GM21528 (cell line): ENCODE measurements at regions not wholly inside any gene's neighbourhood (a gene's known extent, or its start where the extent isn't known, plus 50 kb on each side); places are given as distances from the start of the nearest gene placed in this dataset.
"Not testable (repeated sequence)": the region's sequence is repeated elsewhere in the genome, so short reads cannot be mapped to it uniquely, and the experiment has no call there.

Source experiments
- ATAC-seq: cut with Tn5 transposase; IDR thresholded peaks from one replicate; pipeline ENCODE4 v1.9.1; 2021; ENCODE audit warnings: mild to moderate bottlenecking, moderate library complexity; ENCODE audit not compliant: unreplicated experiment, low FRiP score

DNA sequence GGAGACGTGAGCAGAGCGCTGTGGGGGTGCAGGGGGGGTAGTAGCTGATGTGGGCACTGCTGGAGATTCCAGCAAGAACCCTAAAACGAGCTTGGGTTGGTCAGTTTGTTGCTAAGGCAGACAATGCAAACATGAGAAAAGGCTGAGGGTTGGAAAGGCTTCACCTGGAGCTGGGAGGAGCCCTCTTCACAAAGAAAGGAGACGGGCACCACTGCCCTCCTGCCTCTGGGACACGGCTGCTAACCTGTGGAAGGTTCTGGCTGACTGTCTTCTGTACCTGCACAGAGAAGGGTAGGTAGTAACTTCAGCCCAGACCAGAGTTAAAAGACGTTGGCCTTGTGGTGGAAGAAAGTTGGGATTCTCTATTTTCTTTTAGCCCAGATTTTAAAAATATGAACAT, 108.7 kb downstream of the SUCLA2 start:
- no peak for ATAC-seq

DNA sequence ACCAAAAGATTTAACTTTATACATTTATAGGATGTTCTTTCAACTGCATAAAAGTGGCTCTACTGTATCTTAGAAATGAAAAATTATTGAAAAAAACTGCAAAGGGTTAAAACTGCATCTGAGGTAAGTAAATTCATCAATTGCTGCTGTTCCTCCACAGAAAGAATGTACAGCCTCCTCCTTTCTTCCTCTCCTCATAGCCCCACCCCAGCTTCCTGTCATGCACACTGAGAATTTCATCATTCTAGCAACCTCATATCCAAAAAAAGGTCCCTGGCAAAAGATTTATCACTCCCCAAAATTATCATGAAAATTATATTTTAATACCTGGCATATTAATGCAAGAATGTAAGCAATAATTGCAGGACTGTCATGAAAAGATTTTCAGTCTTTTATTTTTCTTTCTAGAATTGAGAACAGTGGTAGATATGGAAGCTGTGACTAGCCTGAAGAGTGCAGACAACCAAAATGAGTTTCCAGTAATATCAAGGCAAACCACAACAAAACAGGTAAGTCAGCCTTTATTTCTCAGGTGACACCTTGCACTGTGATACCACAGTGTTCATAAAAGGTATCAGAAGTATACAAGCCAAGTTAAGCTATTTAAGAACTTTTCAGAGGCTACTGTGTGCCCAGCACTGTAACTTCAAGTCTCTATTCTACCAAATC, 110.8 kb downstream of the SUCLA2 start:
- ATAC-seq: no peak

GRCh38 chr13:47886314-47886713, 114.8 kb downstream of the SUCLA2 start:
- no peak for ATAC-seq

DNA sequence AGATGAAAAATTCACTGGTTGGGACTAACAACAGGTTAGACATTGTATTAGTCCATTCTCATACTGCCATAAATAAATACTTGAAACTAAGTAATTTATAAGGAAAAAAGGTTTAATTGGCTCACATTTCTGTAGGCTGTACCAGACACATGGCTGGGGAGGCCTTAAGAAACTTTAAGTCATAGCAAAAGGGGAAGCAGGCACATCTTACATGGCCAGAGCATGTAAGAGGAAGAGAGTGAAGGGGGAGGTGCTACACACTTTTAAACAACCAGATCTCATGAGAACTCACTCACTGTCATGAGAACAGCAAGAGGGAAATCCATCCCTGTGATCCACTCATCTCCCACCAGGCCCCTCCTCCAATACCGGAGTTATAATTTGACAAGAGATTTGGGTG, 125.9 kb downstream of the SUCLA2 start:
- ATAC-seq: no peak

DNA sequence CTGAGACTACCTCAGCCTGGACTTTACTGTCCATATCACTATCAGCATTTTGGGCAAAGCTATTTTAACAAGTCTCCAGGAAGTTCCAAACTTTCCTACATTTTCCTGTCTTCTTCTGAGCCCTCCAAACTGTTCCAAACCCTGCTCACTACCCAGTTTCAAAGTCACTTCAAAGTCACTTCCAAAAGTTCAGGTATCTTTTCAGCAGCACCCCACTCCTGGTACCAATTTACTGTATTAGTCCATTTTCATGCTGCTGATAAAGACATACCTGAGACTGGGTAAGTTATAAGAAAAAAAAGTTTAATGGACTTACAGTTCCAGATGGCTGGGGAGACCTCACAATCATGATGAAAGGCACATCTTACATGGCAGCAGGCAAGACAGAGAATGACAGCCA, 127.1 kb downstream of the SUCLA2 start:
- ATAC-seq: not testable (repeated sequence)

DNA sequence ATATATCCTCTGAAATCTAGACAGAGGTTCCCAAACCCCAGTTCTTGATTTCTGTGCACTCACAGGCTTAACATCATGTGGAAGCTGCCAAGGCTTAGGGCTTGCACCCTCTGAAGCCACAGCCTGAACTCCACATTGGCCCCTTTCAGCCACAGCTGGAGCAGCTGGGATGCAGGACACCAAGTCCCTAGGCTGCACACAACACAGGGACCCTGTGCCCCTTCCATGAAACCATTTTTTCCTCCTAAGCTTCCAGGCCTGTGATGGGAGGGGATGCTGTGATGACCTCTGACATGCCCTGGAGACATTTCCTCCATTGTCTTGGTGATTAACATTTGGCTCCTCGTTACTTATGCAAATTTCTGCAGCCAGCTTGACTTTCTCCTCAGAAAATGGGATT, 127.8 kb downstream of the SUCLA2 start:
- not testable (repeated sequence) for ATAC-seq

GRCh38 chr13:47869776-47870175, 131.3 kb downstream of the SUCLA2 start:
- no peak for ATAC-seq

DNA sequence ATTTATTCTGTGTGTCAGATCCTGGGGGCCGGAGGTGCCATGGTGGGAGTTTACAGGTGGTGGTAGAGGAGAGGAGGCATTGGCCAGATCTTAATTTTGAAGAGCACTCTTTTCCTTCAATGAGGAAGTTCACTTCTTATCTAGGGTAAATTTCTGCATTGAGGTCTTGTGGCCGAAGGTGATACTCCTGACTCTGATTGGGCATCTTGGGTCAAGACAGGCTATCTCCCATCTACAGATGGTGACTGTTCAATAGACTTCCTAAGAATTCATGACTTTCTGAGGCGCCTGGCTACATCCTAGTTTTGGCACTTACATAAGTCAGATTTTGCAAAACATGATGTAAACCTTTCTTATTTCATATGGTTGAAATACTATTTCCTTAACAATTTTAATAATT, 135.2 kb downstream of the SUCLA2 start:
- no peak for ATAC-seq

GRCh38 chr13:47862841-47863240, 138.2 kb downstream of the SUCLA2 start:
- ATAC-seq: no peak

DNA sequence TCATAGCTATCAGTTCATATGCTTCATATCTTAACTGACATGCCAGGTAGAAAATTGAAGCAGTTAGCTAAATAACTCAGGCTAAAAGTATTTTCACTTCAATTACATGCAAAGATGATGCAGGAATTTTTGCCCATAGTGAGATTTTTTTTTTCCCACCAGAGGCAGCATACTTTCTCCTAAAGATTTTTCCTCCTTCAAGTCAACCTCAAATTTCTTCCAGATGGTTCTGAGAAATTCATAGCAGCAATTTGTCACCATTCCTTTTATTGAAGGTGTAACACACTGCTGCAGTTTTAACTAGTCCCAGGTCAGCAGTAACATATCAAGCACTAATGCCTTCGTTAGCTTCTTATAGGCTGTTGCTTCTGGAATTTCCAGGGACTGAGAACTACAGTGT, 141.9 kb downstream of the SUCLA2 start:
- ATAC-seq: no peak

- ATAC-seq: no peak
Observed at GRCh38 chr13:47858042-47859025, 142.7 kb downstream of the SUCLA2 start.

DNA sequence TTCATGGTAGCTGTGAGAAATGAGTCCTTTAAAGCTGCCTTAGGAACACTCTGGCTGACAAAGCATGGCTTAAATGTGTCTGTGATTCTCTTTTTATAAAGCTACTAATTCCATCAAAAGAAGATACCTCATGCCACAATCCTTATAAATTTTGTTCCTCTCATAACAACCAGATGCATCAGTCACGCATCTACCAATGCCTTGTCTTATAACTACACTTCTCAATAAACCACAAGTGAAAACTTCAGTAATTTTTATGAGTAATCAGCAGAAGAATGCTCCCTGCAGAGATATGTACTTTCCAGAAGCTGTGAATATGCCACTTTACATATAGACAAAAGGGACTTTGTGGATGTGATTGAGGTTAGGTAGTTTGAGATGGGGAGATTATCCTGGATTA, 147.8 kb downstream of the SUCLA2 start:
- ATAC-seq: no peak

DNA sequence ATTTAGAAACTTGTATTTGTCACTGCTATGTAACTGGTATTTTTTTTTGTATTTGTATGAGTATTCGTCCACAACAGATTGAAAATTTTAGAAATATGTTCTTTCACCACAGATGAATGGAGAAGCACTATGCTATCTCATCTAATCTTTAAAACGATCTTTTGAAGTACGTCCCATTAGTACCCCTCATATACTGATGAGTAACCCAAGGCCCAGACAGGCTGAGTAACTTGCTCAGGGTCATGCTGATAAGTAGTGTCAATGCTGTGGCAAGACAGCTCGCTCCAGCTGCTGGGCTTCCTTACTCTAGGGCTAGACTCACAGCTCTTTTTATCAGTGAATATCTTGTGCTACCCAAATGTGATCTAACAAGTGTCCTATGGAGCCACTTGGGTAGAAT, 154.2 kb downstream of the SUCLA2 start:
- ATAC-seq: no peak

DNA sequence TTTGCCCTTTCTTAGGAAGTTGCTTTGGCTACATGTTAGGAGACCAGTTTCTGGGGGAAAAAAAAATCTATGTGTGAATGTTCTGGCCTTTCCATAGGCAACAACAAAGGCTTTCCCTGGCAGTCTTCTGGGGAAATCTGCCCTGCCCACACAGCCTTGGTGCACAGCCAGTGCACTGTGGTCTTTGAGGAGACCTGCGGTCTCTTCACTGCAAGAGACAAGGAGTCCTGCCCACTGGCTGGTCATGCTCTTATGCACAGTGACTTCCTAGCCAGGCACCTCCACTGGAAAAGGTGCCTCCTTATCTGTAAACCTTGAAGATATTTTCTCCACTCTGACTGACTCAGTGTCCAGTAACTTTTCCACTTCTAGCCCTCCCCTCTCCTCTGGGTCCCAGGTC, 155.1 kb downstream of the SUCLA2 start:
- no peak for ATAC-seq

- ATAC-seq: no peak
Observed at GRCh38 chr13:47843005-47843404, 158.1 kb downstream of the SUCLA2 start.

- ATAC-seq: no peak
Observed at GRCh38 chr13:47841151-47841550, 159.9 kb downstream of the SUCLA2 start.

DNA sequence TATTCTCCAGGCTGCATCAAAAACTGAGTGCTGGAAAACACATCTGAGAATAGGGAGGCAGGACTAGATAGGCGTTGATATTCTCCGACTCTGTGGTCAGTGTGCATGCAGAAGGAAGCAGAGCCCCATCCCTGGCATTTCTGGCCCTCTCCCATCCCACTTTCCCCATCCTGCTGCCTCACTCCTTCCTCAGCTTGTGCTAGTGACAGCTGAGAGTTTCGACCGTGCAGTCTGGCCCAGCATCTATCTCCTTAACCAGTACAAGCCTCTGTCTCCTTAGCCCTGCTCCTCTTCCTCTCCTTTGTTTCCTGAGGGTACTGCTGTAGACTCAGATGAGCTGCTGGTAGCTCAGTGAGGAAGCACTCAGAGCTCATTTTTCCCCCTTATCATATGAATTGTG, 163.2 kb downstream of the SUCLA2 start:
- no peak for ATAC-seq

GRCh38 chr13:47837104-47837880, 163.8 kb downstream of the SUCLA2 start:
- ATAC-seq: no peak

DNA sequence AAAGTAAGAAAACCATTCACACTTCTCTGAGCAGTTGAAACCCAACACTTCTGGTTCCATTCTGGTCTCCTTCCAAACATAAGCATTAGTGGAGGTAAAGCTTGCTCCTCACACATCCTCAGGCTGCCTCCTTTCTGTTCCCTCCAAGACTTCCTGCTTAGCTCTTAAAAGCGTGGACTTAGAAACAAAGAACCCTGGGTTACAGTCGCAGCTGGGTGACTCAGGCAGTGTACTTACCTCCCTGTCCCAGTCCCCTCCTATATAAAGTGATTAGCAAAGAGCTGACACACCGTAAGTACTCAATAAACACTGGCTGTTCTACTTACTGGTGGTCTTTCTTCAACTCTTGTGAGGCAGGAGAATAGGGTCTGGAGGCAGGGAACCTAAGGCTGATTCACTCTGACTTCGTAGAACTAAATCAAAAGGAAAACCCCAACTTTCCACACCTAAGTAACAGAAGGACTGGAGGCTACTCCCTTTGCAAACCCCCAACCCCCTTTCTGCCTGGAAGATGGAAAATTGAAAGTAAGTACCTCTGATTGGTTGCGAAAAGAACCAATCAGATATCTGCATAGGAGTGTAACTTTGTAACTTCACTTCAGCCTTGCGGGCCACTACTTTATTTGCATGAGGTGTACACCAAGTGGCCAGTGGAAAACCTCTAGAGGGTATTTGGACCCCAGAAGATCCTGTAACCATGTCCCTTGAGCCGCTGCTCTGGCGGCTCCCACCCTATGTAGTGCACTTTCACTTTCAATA, 165.4 kb downstream of the SUCLA2 start:
- ATAC-seq: no peak

- no peak for ATAC-seq
Observed at GRCh38 chr13:47832458-47832972, 168.6 kb downstream of the SUCLA2 start.
